ENCODE measurements at regions not wholly inside any gene's neighbourhood (a gene's known extent, or its start where the extent isn't known, plus 50 kb on each side); places are given as distances from the start of the nearest gene placed in this dataset.

- H3K79me2 ChIP-seq (ENCODE audit: insufficient read depth, low read depth): no peaks in the 10 kb centered on the region
- no peak overlapping the region for H3K4me2 ChIP-seq
- no peak overlapping the region for H2AFZ ChIP-seq (ENCODE audit: low read depth)
- H3K27ac ChIP-seq: no peak overlapping the region
- H3K4me1 ChIP-seq (ENCODE audit: low read depth, poor library complexity, severe bottlenecking): no peaks in the 10 kb centered on the region
- no peaks in the 10 kb centered on the region for H3K27me3 ChIP-seq (ENCODE audit: insufficient read depth, low read depth)
- H4K20me1 ChIP-seq (ENCODE audit: insufficient read depth): no peaks in the 10 kb centered on the region
- no peaks in the 10 kb centered on the region for H3K36me3 ChIP-seq (ENCODE audit: insufficient read depth)
- H3K9ac ChIP-seq: no peak overlapping the region
- H3K4me3 ChIP-seq (IDR thresholded peaks at IDR 0.05; ENCODE audit: insufficient read depth, low read depth, low read length): no peak overlapping the region
- no peak for TF ChIP-seq CTCF (conservative IDR thresholded peaks at IDR 0.05; ENCODE audit: low read depth, low read length)
Observed at GRCh38 chr10:34024693-34025425, 690.4 kb upstream of the NRP1 start.

DNA sequence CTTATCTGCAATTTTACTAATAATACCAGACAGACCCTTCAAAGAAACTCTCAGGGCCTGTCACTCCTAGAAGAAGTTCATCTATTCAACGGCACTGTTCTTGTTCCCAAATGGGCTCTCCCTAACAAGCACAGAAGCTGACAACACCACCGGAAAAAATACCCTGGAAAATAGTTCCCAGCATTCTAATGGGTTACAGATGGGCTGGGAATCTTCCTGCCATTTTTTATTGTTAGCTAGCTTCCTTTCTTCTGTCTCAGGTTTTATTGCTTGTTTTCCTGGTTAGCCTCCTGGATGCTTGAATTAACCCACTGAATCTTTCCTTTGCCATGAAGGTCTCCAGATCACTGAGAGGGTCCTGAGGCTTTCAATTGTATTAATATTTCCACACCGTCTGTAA lies 689.8 kb upstream of the NRP1 start:
- H4K20me1 ChIP-seq (ENCODE audit: insufficient read depth): no peaks in the 10 kb centered on the region
- no peak overlapping the region for H3K27ac ChIP-seq
- no peaks in the 10 kb centered on the region for H3K36me3 ChIP-seq (ENCODE audit: insufficient read depth)
- no peak overlapping the region for H3K4me2 ChIP-seq
- no peak overlapping the region for H2AFZ ChIP-seq (ENCODE audit: low read depth)
- no peaks in the 10 kb centered on the region for H3K27me3 ChIP-seq (ENCODE audit: insufficient read depth, low read depth)
- H3K79me2 ChIP-seq (ENCODE audit: insufficient read depth, low read depth): no peaks in the 10 kb centered on the region
- no peak for TF ChIP-seq CTCF (conservative IDR thresholded peaks at IDR 0.05; ENCODE audit: low read depth, low read length)
- no peak overlapping the region for H3K4me3 ChIP-seq (IDR thresholded peaks at IDR 0.05; ENCODE audit: insufficient read depth, low read depth, low read length)
- no peaks in the 10 kb centered on the region for H3K4me1 ChIP-seq (ENCODE audit: low read depth, poor library complexity, severe bottlenecking)
- H3K9ac ChIP-seq: no peak overlapping the region

- H3K79me2 ChIP-seq (ENCODE audit: insufficient read depth, low read depth): no peaks in the 10 kb centered on the region
- no peak overlapping the region for H2AFZ ChIP-seq (ENCODE audit: low read depth)
- H3K4me2 ChIP-seq: no peak overlapping the region
- H3K9ac ChIP-seq: no peak overlapping the region
- TF ChIP-seq CTCF (conservative IDR thresholded peaks at IDR 0.05; ENCODE audit: low read depth, low read length): no peak
- H3K4me1 ChIP-seq (ENCODE audit: low read depth, poor library complexity, severe bottlenecking): no peaks in the 10 kb centered on the region
- no peaks in the 10 kb centered on the region for H3K36me3 ChIP-seq (ENCODE audit: insufficient read depth)
- H3K27ac ChIP-seq: no peak overlapping the region
- H3K27me3 ChIP-seq (ENCODE audit: insufficient read depth, low read depth): no peaks in the 10 kb centered on the region
- no peaks in the 10 kb centered on the region for H4K20me1 ChIP-seq (ENCODE audit: insufficient read depth)
- H3K4me3 ChIP-seq (IDR thresholded peaks at IDR 0.05; ENCODE audit: insufficient read depth, low read depth, low read length): no peak overlapping the region
Observed at GRCh38 chr10:34022195-34022594, 687.7 kb upstream of the NRP1 start.

GRCh38 chr10:34018784-34019183 lies 684.3 kb upstream of the NRP1 start:
- Histone ChIP-seq H3K4me2 (no peak overlapping the region), H3K79me2 (ENCODE audit: insufficient read depth, low read depth) (no peaks in the 10 kb centered on the region)

More at GRCh38 chr10:34018784-34019183, 684.3 kb upstream of the NRP1 start:
- no peak overlapping the region for H3K4me3 ChIP-seq (IDR thresholded peaks at IDR 0.05; ENCODE audit: insufficient read depth, low read depth, low read length)
- no peaks in the 10 kb centered on the region for H3K27me3 ChIP-seq (ENCODE audit: insufficient read depth, low read depth)
- H3K27ac ChIP-seq: no peak overlapping the region
- no peaks in the 10 kb centered on the region for H4K20me1 ChIP-seq (ENCODE audit: insufficient read depth)
- H3K9ac ChIP-seq: no peak overlapping the region
- H2AFZ ChIP-seq (ENCODE audit: low read depth): no peak overlapping the region
- H3K36me3 ChIP-seq (ENCODE audit: insufficient read depth): no peaks in the 10 kb centered on the region
- TF ChIP-seq CTCF (conservative IDR thresholded peaks at IDR 0.05; ENCODE audit: low read depth, low read length): no peak
- H3K4me1 ChIP-seq (ENCODE audit: low read depth, poor library complexity, severe bottlenecking): no peaks in the 10 kb centered on the region

Data from KMS-11 (cell line).